ENCODE measurements at regions not wholly inside any gene's neighbourhood (a gene's known extent, or its start where the extent isn't known, plus 50 kb on each side); places are given as distances from the start of the nearest gene placed in this dataset.

GRCh38 chr2:128642821-128643220 lies 324.2 kb upstream of the HS6ST1 start:
- TF ChIP-seq CTCF (conservative IDR thresholded peaks at IDR 0.05) (no peak), EZH2 (IDR thresholded peaks at IDR 0.05; ENCODE audit: low read depth) (no peak)
